Activated CD8-positive, alpha-beta T cell treated with anti-CD3 and anti-CD28 coated beads for 36 hours (primary cell): ENCODE measurements at regions not wholly inside any gene's neighbourhood (a gene's known extent, or its start where the extent isn't known, plus 50 kb on each side); places are given as distances from the start of the nearest gene placed in this dataset.

ENCODE experiments used
- ATAC-seq: fragments of 200-7000 bp; cut with Tn5 transposase; one replicate; pipeline ENCODE4 v1.10.0; 2021; ENCODE audit warnings: mild to moderate bottlenecking, moderate library complexity
- CTCF ChIA-PET: fragments of 350-600 bp; sonication (Branson Sonifier 250); formaldehyde crosslinking; loops from one replicate; lab custom pipeline; 2021; ENCODE audit warnings: antibody characterized with exemption; lab: Charles Lee
- POLR2A ChIA-PET: fragments of 350-600 bp; sonication (Branson Sonifier 250); formaldehyde crosslinking; loops from one replicate; lab custom pipeline; 2021; ENCODE audit warnings: antibody characterized with exemption; lab: Charles Lee
- DNase-seq: peaks from one replicate; pipeline ENCODE4 v3.0.0-alpha.2; 2020
- H3K27ac Mint-ChIP-seq: one replicate; pipeline ENCODE4 v1.8.0; 2021; ENCODE audit warnings: mild to moderate bottlenecking, mixed read lengths
- H3K27me3 Mint-ChIP-seq: one replicate; pipeline ENCODE4 v1.8.0; 2021; ENCODE audit warnings: mixed read lengths
- H3K36me3 Mint-ChIP-seq: one replicate; pipeline ENCODE4 v1.8.0; 2021; ENCODE audit warnings: low read depth, mixed read lengths
- H3K4me1 Mint-ChIP-seq: one replicate; pipeline ENCODE4 v1.8.0; 2021; ENCODE audit warnings: low read depth, mixed read lengths
- H3K4me3 Mint-ChIP-seq: one replicate; pipeline ENCODE4 v1.8.0; 2021; ENCODE audit warnings: mild to moderate bottlenecking, moderate library complexity, mixed read lengths
- H3K9me3 Mint-ChIP-seq: one replicate; pipeline ENCODE4 v1.8.0; 2021; ENCODE audit warnings: mixed read lengths
- CTCF ChIP-seq: fragments of 200-600 bp; IDR thresholded peaks from one replicate; pipeline ENCODE4 v1.8.0; 2022; ENCODE audit warnings: antibody characterized with exemption, mild to moderate bottlenecking
- intact Hi-C: fragments of 100-400 bp; cut with micrococcal nuclease; formaldehyde crosslinking; loops from one replicate; pipeline ENCODE4 v1.10.0; 2022

DNA sequence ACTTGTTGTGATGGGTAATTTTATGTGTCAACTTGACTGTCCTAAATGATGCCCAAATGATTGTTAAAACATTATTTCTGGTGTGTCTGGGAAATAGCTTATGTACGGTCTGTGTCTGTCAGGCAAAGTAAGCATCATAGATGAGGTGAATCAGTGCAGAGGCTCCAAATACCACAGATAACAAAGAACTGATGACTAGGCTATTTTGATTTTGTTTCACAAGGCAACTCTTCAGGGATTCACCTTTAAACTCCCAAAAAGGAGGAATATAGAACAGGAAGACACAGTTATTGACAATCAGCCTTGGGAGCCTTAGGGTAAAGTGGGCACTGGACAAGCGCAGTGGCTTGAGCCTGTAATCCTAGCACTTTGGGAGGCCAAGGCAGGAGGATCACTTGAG lies 290.7 kb downstream of the PCDH10 start:
- Mint-ChIP-seq H3K27ac (no peak overlapping the region), H3K27me3 (no peaks in the 10 kb centered on the region), H3K9me3 (peaks cover 2% of the 10 kb centered on the region), H3K4me3 (no peak overlapping the region), H3K4me1 (no peaks in the 10 kb centered on the region), H3K36me3 (no peaks in the 10 kb centered on the region)
- no peak for TF ChIP-seq CTCF
- CTCF ChIA-PET: no interaction called here
- ATAC-seq: no peak
- no peak for DNase-seq
- intact Hi-C loops: no loop called here
- POLR2A ChIA-PET: no interaction called here

- intact Hi-C loops: no loop called here
- ChIA-PET POLR2A (no interaction called here), CTCF (no interaction called here)
- ATAC-seq: no peak
- no peak for TF ChIP-seq CTCF
- Mint-ChIP-seq H3K9me3 (peaks cover 2% of the 10 kb centered on the region), H3K36me3 (no peaks in the 10 kb centered on the region), H3K27me3 (no peaks in the 10 kb centered on the region), H3K4me1 (no peaks in the 10 kb centered on the region), H3K27ac (no peak overlapping the region), H3K4me3 (no peak overlapping the region)
- DNase-seq: no peak
Measured at GRCh38 chr4:133424605-133425004, 275.5 kb downstream of the PCDH10 start.

DNA sequence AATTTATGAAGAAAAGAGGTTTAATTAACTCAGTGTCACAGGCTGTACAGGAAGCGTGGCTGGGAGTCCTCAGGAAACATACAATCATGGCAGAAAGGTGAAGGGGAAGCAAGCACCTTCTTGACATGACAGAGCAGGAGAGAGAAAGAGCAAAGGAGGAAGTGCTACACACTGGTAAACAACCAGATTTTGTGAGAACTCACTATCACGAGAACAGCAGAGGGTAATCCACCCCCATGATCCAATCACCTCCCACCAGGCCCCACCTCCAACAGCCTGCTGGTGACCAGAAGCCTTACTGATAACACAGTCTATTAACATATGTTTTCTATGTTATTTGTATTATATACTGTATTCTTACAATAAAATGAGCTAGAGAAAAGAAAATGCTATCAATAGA lies 254.8 kb downstream of the PCDH10 start:
- Mint-ChIP-seq H3K4me3 (no peak overlapping the region), H3K27ac (no peak overlapping the region), H3K36me3 (no peaks in the 10 kb centered on the region), H3K9me3 (peaks cover 5% of the 10 kb centered on the region), H3K27me3 (no peaks in the 10 kb centered on the region), H3K4me1 (no peaks in the 10 kb centered on the region)
- CTCF ChIA-PET: no interaction called here
- ATAC-seq: no peak
- DNase-seq: no peak
- intact Hi-C loops: no loop called here
- POLR2A ChIA-PET: no interaction called here
- TF ChIP-seq CTCF: no peak

GRCh38 chr4:133402616-133403015 lies 253.5 kb downstream of the PCDH10 start:
- intact Hi-C loops: no loop called here
- Mint-ChIP-seq H3K36me3 (no peaks in the 10 kb centered on the region), H3K4me1 (no peaks in the 10 kb centered on the region), H3K27ac (no peak overlapping the region), H3K9me3 (peaks cover 5% of the 10 kb centered on the region), H3K4me3 (no peak overlapping the region), H3K27me3 (no peaks in the 10 kb centered on the region)
- ChIA-PET POLR2A (no interaction called here), CTCF (no interaction called here)
- no peak for TF ChIP-seq CTCF
- ATAC-seq (no peak), DNase-seq (no peak)

GRCh38 chr4:133394971-133395627 lies 246.0 kb downstream of the PCDH10 start:
- DNase-seq (no peak), ATAC-seq (no peak)
- no peaks in the 10 kb centered on the region for H3K36me3 Mint-ChIP-seq
- intact Hi-C loops: no loop called here
- no peak for TF ChIP-seq CTCF
- no peak overlapping the region for H3K27ac Mint-ChIP-seq
- ChIA-PET POLR2A (no interaction called here), CTCF (no interaction called here)
- H3K9me3 Mint-ChIP-seq: no peaks in the 10 kb centered on the region
- no peaks in the 10 kb centered on the region for H3K27me3 Mint-ChIP-seq
- H3K4me3 Mint-ChIP-seq: no peak overlapping the region
- H3K4me1 Mint-ChIP-seq: no peaks in the 10 kb centered on the region
